OCI-LY1 (cell line): ENCODE measurements at regions not wholly inside any gene's neighbourhood (a gene's known extent, or its start where the extent isn't known, plus 50 kb on each side); places are given as distances from the start of the nearest gene placed in this dataset.

Experiments
- H2AFZ ChIP-seq: fragments of 200-600 bp; sonication (generic), shearing (Covaris generic); 2 replicates; pipeline ENCODE4 v1.6.0; 2014; ENCODE audit warnings: antibody characterized with exemption, mild to moderate bottlenecking, low read length
- H3F3A ChIP-seq: fragments of 200-600 bp; sonication (generic), shearing (Covaris generic); 2 replicates; pipeline ENCODE4 v1.6.0; 2014; ENCODE audit warnings: mild to moderate bottlenecking, antibody characterized with exemption, low read length, moderate library complexity; ENCODE audit not compliant: insufficient read depth
- H3K27ac ChIP-seq: fragments of 200-600 bp; sonication (generic); 2 replicates; pipeline ENCODE4 v1.5.1; 2014; ENCODE audit warnings: low read length, mixed run types, mild to moderate bottlenecking, low read depth; ENCODE audit not compliant: poor library complexity, severe bottlenecking
- H3K27me3 ChIP-seq: fragments of 200-600 bp; sonication (generic); 2 replicates; pipeline ENCODE4 v1.6.0; 2014; ENCODE audit warnings: antibody characterized with exemption, mild to moderate bottlenecking, low read length, moderate library complexity; ENCODE audit not compliant: insufficient read depth
- H3K36me3 ChIP-seq: fragments of 200-600 bp; sonication (generic); 2 replicates; pipeline ENCODE4 v1.6.1; 2014; ENCODE audit warnings: mild to moderate bottlenecking, antibody characterized with exemption, low read length, moderate library complexity, mixed read lengths; ENCODE audit not compliant: insufficient read depth
- H3K4me1 ChIP-seq: fragments of 200-600 bp; sonication (generic); 2 replicates; pipeline ENCODE4 v1.5.1; 2014; ENCODE audit warnings: mild to moderate bottlenecking, low read length, moderate library complexity; ENCODE audit not compliant: insufficient read depth, severe bottlenecking
- H3K4me2 ChIP-seq: fragments of 200-600 bp; sonication (generic), shearing (Covaris generic); 2 replicates; pipeline ENCODE4 v1.6.1; 2014; ENCODE audit warnings: low read length
- H3K4me3 ChIP-seq: fragments of 200-600 bp; sonication (generic); 2 replicates; pipeline ENCODE4 v1.5.1; 2014; ENCODE audit warnings: low read length, low read depth, mild to moderate bottlenecking, mixed read lengths; ENCODE audit not compliant: poor library complexity, severe bottlenecking
- H3K79me2 ChIP-seq: fragments of 200-600 bp; shearing (Covaris generic); 2 replicates; pipeline ENCODE4 v1.6.1; 2016; ENCODE audit warnings: mixed run types, low read length, mixed read lengths; ENCODE audit not compliant: insufficient read depth
- H3K9ac ChIP-seq: fragments of 200-600 bp; sonication (generic), shearing (Covaris generic); 2 replicates; pipeline ENCODE4 v1.6.1; 2014; ENCODE audit warnings: mild to moderate bottlenecking, low read length, mixed read lengths
- H3K9me2 ChIP-seq: fragments of 200-600 bp; sonication (generic), shearing (Covaris generic); 2 replicates; pipeline ENCODE4 v1.6.1; 2014; ENCODE audit warnings: low read depth, mild to moderate bottlenecking, low read length, mixed read lengths
- H3K9me3 ChIP-seq: fragments of 200-600 bp; shearing (Covaris generic); 2 replicates; pipeline ENCODE4 v1.6.1; 2014; ENCODE audit warnings: low read length, mixed read lengths
- H4K20me1 ChIP-seq: fragments of 200-600 bp; sonication (generic), shearing (Covaris generic); 2 replicates; pipeline ENCODE4 v1.6.0; 2016; ENCODE audit warnings: mild to moderate bottlenecking, low read length; ENCODE audit not compliant: insufficient read depth
- EZH2 ChIP-seq: fragments of 200-600 bp; sonication (generic), shearing (Covaris generic); IDR thresholded peaks from 2 replicates; pipeline ENCODE4 v1.8.0; 2017; ENCODE audit warnings: borderline replicate concordance, mixed run types, mild to moderate bottlenecking, antibody characterized with exemption, low read length, moderate library complexity, mixed read lengths
- TF ChIP-seq, protein P1 (sequence below): fragments of 200-600 bp; sonication (generic), shearing (Covaris generic); IDR thresholded peaks from 2 replicates; pipeline ENCODE4 v1.5.1; 2017; ENCODE audit warnings: mild to moderate bottlenecking, antibody characterized with exemption, low read length, moderate library complexity, mixed read lengths

DNA sequence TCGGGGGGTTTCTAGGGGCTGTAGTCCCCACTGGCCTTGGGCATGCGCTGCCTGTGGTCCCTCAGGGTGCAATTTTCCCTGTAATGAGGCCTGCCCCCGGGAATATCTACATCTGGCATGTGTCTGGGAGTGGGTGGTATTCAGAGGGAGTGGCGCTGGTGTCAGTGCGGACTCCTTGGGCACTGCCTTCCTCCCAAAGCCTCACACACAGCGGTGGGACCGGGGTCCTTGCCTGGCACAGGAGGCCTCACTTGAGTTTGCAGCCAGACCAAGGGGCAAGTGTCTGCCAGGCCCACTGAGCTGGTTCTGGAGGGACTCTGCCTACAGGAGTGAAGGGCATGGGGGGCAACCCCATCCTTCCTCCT, 53.5 kb upstream of the PCSK6 start:
- no peak overlapping the region for H3K9ac ChIP-seq
- TF ChIP-seq, protein P1, sequence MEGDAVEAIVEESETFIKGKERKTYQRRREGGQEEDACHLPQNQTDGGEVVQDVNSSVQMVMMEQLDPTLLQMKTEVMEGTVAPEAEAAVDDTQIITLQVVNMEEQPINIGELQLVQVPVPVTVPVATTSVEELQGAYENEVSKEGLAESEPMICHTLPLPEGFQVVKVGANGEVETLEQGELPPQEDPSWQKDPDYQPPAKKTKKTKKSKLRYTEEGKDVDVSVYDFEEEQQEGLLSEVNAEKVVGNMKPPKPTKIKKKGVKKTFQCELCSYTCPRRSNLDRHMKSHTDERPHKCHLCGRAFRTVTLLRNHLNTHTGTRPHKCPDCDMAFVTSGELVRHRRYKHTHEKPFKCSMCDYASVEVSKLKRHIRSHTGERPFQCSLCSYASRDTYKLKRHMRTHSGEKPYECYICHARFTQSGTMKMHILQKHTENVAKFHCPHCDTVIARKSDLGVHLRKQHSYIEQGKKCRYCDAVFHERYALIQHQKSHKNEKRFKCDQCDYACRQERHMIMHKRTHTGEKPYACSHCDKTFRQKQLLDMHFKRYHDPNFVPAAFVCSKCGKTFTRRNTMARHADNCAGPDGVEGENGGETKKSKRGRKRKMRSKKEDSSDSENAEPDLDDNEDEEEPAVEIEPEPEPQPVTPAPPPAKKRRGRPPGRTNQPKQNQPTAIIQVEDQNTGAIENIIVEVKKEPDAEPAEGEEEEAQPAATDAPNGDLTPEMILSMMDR: no peak
- no peak for TF ChIP-seq EZH2
- peaks cover 8% of the 10 kb centered on the region; the same call in 1 of the 2 replicates for H3K27me3 ChIP-seq
- H3K27ac ChIP-seq: no peak overlapping the region
- H3K36me3 ChIP-seq: no peaks in the 10 kb centered on the region
- no peak overlapping the region for H2AFZ ChIP-seq
- no peak overlapping the region for H3K4me2 ChIP-seq
- H3F3A ChIP-seq: no peaks in the 10 kb centered on the region
- no peak overlapping the region for H3K4me3 ChIP-seq
- no peaks in the 10 kb centered on the region for H4K20me1 ChIP-seq
- H3K9me3 ChIP-seq: no peaks in the 10 kb centered on the region
- H3K4me1 ChIP-seq: no peaks in the 10 kb centered on the region
- no peaks in the 10 kb centered on the region for H3K79me2 ChIP-seq
- H3K9me2 ChIP-seq: no peaks in the 10 kb centered on the region

DNA sequence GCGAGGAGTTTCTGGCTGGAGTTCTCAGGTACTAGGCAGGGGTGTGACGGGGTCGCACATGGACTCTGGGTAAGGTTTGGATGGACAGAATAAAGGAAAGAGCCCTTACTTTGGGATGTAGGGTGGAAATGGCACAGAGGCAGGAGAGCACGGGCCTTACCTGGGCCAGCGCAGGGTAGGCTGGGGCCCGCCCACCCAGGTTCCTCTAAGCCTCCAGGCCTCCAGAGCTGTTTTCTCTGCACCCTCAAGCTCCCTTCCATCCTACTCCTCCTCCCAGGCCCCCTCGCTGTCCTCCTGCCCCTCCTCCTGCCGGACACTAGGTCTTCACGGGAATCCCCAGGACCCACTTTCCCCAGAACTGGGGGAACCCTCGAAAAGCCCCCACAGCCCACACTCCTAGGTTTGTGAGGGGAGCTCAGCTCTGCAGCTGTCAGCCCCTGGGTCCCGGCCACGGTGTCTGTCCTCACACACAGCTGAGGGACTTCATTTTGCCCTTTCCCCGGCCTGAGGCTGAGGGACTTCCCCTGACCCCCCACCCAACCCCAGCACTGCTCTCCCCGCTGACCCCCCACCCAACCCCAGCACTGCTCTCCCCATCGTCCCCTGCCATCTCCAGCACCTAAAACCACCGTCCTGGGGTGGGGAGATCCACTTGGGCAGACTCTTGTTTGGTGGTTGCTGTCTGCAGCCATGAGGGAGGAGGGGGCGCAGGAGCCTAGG, 53.0 kb upstream of the PCSK6 start:
- Histone ChIP-seq H3K27ac (no peak overlapping the region), H3K4me1 (no peaks in the 10 kb centered on the region), H3K27me3 (peaks cover 10% of the 10 kb centered on the region; the same call in 1 of the 2 replicates), H3K9ac (no peak overlapping the region), H3F3A (no peaks in the 10 kb centered on the region), H2AFZ (no peak overlapping the region), H3K9me2 (no peaks in the 10 kb centered on the region), H3K36me3 (no peaks in the 10 kb centered on the region), H3K4me3 (no peak overlapping the region), H3K79me2 (no peaks in the 10 kb centered on the region), H3K9me3 (no peaks in the 10 kb centered on the region), H4K20me1 (no peaks in the 10 kb centered on the region), H3K4me2 (no peak overlapping the region)
- no peak for TF ChIP-seq EZH2
- TF ChIP-seq, protein P1: no peak

DNA sequence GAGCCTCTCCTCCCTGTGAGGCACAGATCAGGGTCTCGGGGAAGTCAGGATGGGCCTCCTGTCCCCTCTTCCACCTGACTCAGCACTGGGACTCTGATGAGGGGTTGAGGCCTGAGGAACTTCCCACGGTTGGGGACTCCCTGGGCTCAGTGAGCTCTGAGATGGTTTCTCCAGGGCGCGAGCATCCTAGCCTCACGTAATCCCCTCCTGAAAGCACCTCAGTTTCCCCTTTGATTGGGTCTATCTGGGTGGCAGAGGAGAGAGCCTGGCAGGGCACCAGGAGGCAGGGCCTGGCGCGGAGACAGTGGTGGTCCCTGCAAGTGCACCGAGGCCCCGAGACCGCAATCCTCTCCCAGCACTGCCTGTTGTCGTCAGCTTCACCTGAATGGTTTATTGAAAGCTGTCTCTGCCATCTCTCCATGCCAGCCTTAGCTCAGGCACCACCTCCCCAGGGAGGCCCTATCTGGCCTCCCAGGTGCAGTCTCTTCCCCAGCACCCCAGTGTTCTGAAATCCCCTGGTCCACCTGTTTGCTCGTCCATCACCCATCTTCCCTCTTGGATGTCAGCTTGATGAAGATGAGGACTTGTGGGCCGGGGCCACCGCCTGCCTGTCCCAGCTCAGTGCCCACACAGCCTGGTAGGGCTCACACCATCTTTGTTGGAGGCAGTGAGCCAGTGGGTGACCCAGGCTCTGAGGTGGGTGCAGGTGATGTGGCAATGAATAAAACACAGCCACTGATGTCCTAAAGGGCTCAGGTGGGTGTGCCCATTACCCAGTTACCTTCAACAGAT, 52.2 kb upstream of the PCSK6 start:
- Histone ChIP-seq H3K4me1 (no peaks in the 10 kb centered on the region), H3K4me3 (no peak overlapping the region), H3K4me2 (no peak overlapping the region), H3K27me3 (peaks cover 10% of the 10 kb centered on the region; the same call in 1 of the 2 replicates), H3K79me2 (no peaks in the 10 kb centered on the region), H4K20me1 (no peaks in the 10 kb centered on the region), H2AFZ (no peak overlapping the region), H3K9me2 (no peaks in the 10 kb centered on the region), H3K9ac (no peak overlapping the region), H3K27ac (no peak overlapping the region), H3K9me3 (no peaks in the 10 kb centered on the region), H3K36me3 (no peaks in the 10 kb centered on the region), H3F3A (no peaks in the 10 kb centered on the region)
- no peak for TF ChIP-seq EZH2
- TF ChIP-seq, protein P1: no peak
